ENCODE measurements at regions not wholly inside any gene's neighbourhood (a gene's known extent, or its start where the extent isn't known, plus 50 kb on each side); places are given as distances from the start of the nearest gene placed in this dataset.

DNA sequence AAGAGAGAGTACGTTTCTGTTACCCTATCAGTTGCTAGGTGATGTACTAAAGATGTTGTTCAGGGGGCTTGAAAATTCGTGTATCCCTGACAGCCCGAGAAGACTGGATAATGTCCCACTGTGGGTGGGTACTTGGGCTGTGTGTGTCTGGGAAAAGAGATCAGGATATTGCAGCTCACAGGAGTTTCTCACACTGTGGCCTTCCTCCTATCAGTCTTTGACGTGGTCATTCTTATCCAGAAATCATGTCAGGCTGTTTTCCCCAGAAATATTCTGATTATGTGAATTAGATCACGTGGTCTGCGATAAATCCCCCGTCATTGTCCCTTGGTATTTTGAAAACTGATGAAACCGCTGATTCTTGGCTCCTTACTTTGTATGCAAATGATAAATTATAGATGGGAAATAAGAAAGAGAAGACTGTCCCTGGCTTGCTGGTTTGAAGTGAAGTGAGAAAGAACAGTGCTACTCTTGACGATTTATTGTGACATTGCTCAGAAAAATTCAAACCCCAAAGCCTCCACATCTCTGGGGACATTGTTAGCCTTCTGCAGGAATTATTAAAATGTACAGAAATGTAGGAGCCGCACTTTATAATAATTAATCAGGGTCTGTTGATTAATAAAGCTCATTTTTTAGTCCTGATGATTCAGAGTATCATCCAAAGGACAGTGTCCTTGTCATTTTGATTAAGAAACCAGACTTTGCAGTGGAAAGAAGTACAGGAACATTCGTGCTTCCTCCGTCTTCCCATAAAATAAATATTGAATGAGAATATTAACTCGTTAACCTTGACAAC, 167.5 kb upstream of the TSHZ2 start:
- Histone ChIP-seq H3K4me3 (ENCODE audit: insufficient read depth, low read length) (no peak overlapping the region), H3K9me3 (ENCODE audit: low read depth, low read length) (no peaks in the 10 kb centered on the region), H3K4me1 (ENCODE audit: insufficient read depth, low read length) (no peaks in the 10 kb centered on the region), H3K36me3 (ENCODE audit: insufficient read depth, low read length) (no peaks in the 10 kb centered on the region), H3K27ac (ENCODE audit: low read depth, low read length) (no peak overlapping the region), H3K27me3 (ENCODE audit: insufficient read depth, low read length) (no peaks in the 10 kb centered on the region), H3K4me2 (ENCODE audit: insufficient read depth, low read length) (no peak overlapping the region), H4K20me1 (ENCODE audit: insufficient read depth, low read length) (no peaks in the 10 kb centered on the region), H3K79me2 (ENCODE audit: insufficient read depth, low read length) (no peaks in the 10 kb centered on the region), H2AFZ (ENCODE audit: low read length) (no peak overlapping the region)
- DNase-seq (ENCODE audit: insufficient read length, low spot score, missing footprints): no peak
- no peak for TF ChIP-seq CTCF (IDR thresholded peaks at IDR 0.05; ENCODE audit: extremely low read depth, low read depth, low read length)

- H4K20me1 ChIP-seq (ENCODE audit: insufficient read depth, low read length): no peaks in the 10 kb centered on the region
- H3K4me1 ChIP-seq (ENCODE audit: insufficient read depth, low read length): no peaks in the 10 kb centered on the region
- H3K27ac ChIP-seq (ENCODE audit: low read depth, low read length): no peak overlapping the region
- no peak for TF ChIP-seq CTCF (IDR thresholded peaks at IDR 0.05; ENCODE audit: extremely low read depth, low read depth, low read length)
- no peak overlapping the region for H3K4me2 ChIP-seq (ENCODE audit: insufficient read depth, low read length)
- H3K4me3 ChIP-seq (ENCODE audit: insufficient read depth, low read length): no peak overlapping the region
- DNase-seq (ENCODE audit: insufficient read length, low spot score, missing footprints): no peak
- H3K36me3 ChIP-seq (ENCODE audit: insufficient read depth, low read length): no peaks in the 10 kb centered on the region
- H3K27me3 ChIP-seq (ENCODE audit: insufficient read depth, low read length): no peaks in the 10 kb centered on the region
- no peak overlapping the region for H2AFZ ChIP-seq (ENCODE audit: low read length)
- no peaks in the 10 kb centered on the region for H3K9me3 ChIP-seq (ENCODE audit: low read depth, low read length)
- no peaks in the 10 kb centered on the region for H3K79me2 ChIP-seq (ENCODE audit: insufficient read depth, low read length)
Measured at GRCh38 chr20:52801628-52802006, 170.5 kb upstream of the TSHZ2 start.

GRCh38 chr20:52800734-52801627, 171.2 kb upstream of the TSHZ2 start:
- DNase-seq (ENCODE audit: insufficient read length, low spot score, missing footprints): no peak
- Histone ChIP-seq H3K27ac (ENCODE audit: low read depth, low read length) (no peak overlapping the region), H3K4me3 (ENCODE audit: insufficient read depth, low read length) (no peak overlapping the region), H3K36me3 (ENCODE audit: insufficient read depth, low read length) (no peaks in the 10 kb centered on the region), H3K79me2 (ENCODE audit: insufficient read depth, low read length) (no peaks in the 10 kb centered on the region), H3K4me2 (ENCODE audit: insufficient read depth, low read length) (no peak overlapping the region), H3K9me3 (ENCODE audit: low read depth, low read length) (no peaks in the 10 kb centered on the region), H3K4me1 (ENCODE audit: insufficient read depth, low read length) (no peaks in the 10 kb centered on the region), H3K27me3 (ENCODE audit: insufficient read depth, low read length) (no peaks in the 10 kb centered on the region), H2AFZ (ENCODE audit: low read length) (no peak overlapping the region), H4K20me1 (ENCODE audit: insufficient read depth, low read length) (no peaks in the 10 kb centered on the region)
- no peak for TF ChIP-seq CTCF (IDR thresholded peaks at IDR 0.05; ENCODE audit: extremely low read depth, low read depth, low read length)

- Histone ChIP-seq H4K20me1 (ENCODE audit: insufficient read depth, low read length) (no peaks in the 10 kb centered on the region), H2AFZ (ENCODE audit: low read length) (no peak overlapping the region), H3K27ac (ENCODE audit: low read depth, low read length) (no peak overlapping the region), H3K36me3 (ENCODE audit: insufficient read depth, low read length) (no peaks in the 10 kb centered on the region), H3K27me3 (ENCODE audit: insufficient read depth, low read length) (no peaks in the 10 kb centered on the region), H3K79me2 (ENCODE audit: insufficient read depth, low read length) (no peaks in the 10 kb centered on the region), H3K4me3 (ENCODE audit: insufficient read depth, low read length) (no peak overlapping the region), H3K4me1 (ENCODE audit: insufficient read depth, low read length) (no peaks in the 10 kb centered on the region), H3K9me3 (ENCODE audit: low read depth, low read length) (no peaks in the 10 kb centered on the region), H3K4me2 (ENCODE audit: insufficient read depth, low read length) (no peak overlapping the region)
- DNase-seq (ENCODE audit: insufficient read length, low spot score, missing footprints): no peak
- no peak for TF ChIP-seq CTCF (IDR thresholded peaks at IDR 0.05; ENCODE audit: extremely low read depth, low read depth, low read length)
Measured at GRCh38 chr20:52799130-52799529, 173.0 kb upstream of the TSHZ2 start.

All from osteoblast (primary cell).